ELF-1 (cell line): ENCODE measurements at regions not wholly inside any gene's neighbourhood (a gene's known extent, or its start where the extent isn't known, plus 50 kb on each side); places are given as distances from the start of the nearest gene placed in this dataset.
"Not testable (repeated sequence)": the region's sequence is repeated elsewhere in the genome, so short reads cannot be mapped to it uniquely, and the experiment has no call there.

Experiments used
- DNase-seq: peaks from one replicate; pipeline ENCODE4 v3.0.0-alpha.2; 2016; ENCODE audit warnings: low read depth, low spot score

DNA sequence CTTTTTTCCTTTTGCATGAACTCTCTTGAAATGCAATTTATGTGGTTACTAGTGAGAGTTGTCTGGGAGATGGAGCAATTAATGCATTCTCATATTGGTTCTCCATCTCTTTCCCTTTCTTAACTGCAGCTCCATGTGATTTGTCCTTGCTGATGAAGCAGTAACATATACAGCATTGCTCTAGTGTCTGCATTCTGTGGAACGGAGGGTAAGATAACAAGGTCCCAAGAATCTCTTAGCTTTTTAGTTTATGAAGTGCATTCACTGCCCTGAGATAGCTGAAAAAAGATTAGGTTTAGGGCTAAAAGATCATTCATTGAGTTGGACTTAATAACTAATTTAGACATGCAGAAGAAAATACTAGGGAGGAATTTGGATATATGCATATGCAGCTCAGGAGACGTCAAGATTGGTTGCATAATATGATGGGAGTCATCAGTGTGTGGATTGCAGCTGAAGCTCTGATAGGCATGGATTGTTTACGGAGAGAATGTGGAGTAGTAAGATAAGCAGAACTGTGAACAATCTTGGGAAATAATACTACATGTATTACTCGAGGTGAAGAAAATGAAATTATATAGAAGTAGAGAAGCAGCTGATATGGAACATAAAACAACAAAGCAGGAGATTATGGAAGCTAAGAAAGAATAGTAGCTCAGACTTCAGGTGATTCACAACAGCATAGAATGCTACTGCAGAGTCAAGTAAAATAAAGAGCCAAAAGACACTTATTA lies 404.7 kb downstream of the ARL4A start:
- DNase-seq, result no peak

DNA sequence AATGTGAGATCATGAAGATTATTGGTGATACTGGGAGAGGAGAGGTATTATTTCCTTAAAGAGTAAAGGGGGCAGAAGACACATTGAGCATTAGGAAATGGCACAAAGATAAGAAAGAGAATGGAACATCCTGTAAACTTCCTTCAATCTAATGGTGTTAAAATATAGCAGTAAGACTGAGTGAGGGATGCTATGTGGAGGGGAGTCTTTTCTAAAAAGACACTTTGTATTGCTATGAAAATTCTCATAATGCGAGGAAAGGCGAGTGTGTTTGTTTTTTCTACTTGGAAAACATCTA lies 405.2 kb downstream of the ARL4A start:
- no peak for DNase-seq

DNA sequence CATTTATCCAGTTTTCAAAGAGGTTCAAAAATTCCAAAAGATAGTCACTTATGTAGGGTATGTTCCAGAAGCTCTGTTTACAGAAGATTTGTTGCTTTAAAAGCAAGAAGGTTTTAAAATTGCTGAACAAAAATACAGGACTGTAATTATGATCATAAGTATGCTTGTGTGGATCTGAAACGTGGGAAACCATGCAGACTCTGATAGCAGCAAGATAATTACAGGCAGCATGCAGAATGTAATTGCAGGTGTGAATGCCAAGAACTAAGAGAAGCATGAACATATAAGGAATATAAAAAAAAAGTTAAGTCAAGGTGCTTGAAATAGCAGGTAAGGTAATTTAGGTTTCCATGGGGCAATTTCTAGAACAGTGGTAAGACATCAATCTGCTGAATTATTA lies 405.7 kb downstream of the ARL4A start:
- DNase-seq, result no peak

DNA sequence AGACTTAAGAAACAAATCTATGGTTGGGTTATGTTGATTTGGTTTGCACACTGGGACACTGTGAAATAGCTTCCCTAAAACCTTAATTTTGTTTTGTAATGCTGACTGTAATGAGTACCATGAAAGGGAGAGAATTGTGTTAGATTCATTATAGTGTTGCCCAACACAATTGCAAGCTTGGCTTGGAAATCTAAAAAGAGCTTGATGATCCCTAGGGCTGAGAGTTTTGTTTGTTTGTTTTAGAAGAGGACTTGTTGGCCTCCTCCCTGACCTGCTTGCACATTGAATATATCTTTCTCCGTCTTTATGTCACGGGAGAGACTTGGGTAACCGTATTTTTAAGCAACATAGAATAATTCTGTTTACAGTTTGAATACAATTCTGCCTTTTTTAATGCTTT lies 410.1 kb downstream of the ARL4A start:
- DNase-seq, result no peak

DNA sequence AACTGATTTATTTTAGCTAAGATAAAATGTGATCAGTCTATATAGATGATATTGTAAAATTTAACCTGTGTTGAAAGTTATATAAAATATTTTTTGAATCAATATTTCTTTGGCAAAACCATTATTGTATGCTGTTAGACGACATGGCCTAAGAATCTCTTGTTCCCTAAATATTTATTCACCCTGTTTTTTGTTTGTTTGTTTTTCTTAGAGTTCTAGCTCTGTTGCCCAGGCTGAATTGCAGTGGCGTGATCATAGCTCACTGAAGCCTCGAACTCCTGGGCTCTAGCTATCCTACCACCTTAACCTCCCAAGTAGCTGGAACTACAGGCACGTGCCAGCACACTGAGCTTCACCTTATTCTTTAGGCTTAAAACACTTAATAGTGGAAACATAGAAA lies 410.7 kb downstream of the ARL4A start:
- DNase-seq, result no peak

DNA sequence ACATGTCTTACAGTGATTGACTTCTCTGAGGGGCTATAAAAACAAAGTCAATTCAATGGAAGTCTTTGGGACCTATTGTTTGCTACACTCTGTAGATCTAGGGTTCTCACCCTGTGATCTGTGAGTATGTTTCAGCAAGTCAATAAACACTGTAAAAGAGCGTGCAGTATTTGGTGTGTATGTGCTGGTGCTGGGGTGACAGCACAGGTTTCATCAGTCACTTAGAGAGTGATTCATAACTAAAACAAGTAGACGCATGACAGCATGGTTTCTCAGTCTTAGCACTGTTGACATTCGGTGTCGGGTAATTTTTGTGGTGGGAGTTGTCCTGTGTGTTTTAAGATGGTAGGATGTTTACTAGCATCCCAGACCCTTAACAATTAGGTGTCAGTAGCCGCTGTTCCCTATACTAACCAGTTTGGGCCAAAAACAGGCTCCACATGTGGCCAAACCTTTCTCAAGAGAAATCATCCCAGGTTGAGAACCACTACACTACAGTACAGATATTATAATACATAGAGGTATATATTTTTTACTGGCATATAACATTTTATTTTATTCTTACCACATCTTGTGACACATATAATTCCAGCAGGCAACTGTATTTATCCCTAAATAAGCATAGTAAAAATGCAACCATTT lies 411.8 kb downstream of the ARL4A start:
- DNase-seq, result no peak

DNA sequence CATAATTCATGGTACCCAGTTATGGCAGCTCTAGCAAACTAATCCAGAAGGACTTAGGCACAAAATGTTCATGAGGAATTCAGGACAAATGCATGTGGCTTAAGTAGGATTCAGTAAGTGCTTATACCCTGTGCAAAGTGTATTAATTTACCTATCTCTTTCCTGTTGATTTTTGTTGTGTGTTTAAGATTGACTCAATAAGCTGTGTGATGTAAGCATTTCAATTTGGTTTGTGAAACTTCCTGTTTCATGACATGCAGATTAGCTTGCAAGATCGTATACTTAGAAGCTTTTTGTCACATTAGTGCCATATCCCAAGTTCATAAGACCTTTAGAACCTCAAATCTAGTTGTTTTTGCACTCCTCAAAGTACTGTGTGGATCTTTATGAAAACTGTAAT lies 416.7 kb downstream of the ARL4A start:
- DNase-seq, result no peak

DNA sequence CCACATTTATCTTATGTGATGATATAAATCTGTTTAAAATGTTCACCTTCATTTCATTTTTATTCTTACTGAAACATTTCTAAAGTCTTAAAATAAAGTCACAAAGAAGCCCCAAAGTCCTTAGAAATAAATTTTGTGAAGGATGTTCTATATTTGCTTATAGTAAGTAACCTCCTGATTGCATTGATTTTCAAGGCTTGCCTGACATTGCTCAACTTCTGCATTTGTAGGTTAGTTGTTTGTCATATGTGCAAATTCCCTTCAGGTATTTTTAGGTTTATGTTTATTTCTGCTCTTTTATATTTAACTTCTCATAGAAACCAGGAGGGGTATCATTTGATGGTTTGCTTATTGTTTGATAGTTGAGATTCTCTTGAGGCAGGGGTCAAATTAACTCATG lies 417.8 kb downstream of the ARL4A start:
- DNase-seq, result no peak

DNA sequence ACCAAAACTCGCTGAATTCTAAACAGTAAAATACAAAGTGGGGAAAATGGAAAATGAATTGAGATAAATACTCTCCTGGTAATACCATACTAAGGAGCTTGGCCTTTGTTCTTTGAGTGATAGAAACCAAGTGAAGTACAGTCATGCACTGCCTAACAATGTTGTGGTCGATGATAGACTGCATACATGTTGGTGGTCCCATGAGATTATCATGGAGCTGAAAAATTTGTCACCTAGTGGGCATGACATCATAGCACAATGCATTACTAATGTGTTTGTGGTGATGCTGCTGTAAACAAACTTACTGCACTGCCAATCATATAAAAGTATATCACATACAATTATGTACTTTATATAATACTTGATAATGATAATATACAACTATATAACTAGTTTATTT lies 419.1 kb downstream of the ARL4A start:
- no peak for DNase-seq

DNA sequence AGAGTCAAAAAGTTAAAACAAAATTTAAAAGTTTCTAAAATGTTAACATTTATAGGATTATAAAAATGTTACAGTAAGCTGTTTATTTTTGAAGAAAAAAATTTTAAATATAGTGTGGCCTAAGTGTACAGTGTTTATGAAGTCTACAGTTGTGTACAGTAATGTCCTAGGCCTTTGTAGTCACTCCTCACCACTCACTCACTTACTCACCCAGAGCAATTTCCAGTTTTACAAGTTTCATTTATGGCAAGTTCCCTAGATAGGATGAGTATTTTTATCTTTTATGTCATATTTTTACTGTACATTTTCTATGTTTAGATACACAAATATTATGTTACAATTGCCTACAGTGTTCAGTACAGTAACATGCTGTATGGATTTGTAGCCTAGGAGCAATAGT lies 419.9 kb downstream of the ARL4A start:
- DNase-seq, result no peak

DNA sequence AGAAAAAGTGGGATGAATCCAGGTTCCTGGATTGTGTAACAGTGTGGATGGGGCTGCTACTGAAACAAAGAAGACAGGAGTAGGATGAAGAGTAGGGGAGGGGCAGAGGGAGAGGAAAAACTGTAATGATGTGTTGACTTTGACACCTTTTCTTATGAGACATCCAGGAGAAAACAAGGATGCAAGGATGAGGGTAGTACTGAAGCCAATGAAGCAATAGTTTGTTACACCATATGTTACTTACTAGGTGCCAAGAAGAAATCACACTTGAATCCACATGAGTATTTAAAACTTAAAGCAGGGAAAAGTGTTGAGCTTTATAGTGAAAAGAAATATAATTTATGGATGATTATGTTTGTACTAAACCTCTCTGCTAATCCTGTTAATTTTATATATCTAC lies 420.6 kb downstream of the ARL4A start:
- no peak for DNase-seq

DNA sequence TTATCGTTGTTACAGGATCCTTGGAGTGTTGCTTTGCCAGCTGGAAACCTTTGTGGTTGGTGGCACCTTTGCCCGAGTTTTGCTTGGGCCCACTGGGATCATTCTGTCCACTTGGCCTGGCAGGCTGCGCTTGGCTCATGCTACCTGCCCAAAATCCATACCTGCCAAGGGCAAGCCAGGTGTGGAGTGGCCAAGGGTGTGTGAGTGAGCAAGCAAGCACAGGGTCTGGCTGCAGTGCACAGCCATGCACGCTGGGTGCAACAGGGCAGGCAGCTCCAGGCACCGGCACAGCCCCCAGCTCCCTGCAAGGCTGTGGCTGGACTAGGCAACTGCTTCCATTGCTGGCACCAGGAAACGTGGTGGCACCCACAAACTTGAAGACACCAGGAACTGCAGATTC lies 421.8 kb downstream of the ARL4A start:
- no peak for DNase-seq

DNA sequence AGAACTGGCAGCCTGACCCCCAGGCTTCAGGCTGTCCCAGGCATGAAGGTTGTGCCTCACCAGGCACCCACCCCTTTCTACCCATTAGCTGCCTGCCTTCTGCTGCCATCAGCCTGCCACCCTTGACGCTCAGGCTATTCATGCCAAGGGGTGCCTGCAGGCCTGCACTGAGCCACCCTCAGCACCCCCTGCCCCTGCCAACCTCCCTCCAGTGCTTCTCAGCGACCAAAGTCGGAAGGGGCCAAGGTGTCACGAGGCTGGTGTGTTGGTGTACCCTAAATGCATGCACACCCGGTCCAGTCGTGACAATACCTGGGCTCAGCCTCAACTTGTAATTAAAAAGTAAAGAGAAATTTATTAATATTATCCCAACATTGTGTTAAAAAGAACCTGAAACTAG lies 422.7 kb downstream of the ARL4A start:
- DNase-seq, result no peak

DNA sequence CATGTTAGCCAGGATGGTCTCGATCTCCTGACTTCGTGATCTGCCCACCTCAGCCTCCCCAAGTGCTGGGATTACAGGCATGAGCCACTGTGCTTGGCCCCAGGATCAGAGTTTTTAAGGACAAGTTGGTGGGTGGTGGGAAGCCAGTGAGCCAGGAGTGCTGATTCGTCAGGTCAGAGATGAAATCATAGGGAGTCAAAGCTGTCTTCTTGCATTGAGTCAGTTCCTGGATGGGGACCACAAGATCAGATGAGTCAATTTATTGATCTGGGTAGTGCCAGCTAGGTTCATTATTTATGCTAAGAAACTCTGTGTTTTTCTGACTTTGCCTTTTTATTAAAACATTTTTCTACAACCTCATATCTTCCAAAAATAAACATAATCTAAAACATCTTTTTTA lies 423.8 kb downstream of the ARL4A start:
- no peak for DNase-seq

DNA sequence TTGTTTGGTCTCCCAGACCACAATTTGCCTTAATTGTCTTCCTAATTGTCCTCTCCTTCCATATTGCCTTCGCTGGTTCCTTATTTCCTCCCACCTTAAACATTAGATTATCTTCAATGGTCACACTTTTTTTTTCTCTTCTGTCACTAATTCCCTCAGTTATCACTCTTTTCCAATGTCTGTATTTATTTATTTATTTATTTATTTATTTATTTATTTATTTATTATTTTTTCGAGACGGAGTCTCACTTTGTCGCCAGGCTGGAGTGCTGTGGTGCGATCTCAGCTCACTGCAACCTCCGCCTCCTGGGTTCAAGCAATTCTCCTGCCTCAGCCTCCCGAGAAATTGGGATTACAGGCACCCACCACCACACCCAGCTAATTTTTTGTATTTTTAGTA lies 426.8 kb downstream of the ARL4A start:
- DNase-seq, result not testable (repeated sequence)

DNA sequence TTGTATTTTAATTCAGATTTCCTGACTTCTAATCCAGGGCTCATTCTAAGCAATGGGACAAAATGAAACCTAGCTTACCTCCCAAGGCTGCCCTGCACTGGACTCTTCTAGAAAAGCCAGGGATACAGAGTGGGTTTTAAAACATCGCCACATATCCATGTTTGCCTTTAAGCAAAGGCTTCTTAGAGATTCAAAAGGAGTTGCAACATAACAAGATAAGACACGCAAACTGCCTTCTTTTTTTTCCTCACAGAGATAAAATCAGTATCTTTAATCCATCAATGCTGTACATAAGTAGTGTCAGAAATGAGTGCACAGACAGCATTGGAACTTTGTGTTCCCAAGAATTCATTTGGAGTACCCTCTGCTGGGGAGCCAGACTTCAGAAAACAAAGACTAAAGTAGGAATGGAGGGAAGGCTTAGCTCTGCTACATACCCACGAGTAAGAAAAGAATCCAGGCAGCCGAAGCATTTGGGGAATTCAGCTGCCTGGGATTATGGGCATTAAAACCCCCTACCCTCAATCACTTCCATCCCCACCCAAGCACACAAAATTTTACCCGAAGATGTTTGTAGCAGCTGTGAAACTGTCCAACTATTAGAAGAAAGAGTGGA lies 427.8 kb downstream of the ARL4A start:
- DNase-seq, result peak; percentile 45

DNA sequence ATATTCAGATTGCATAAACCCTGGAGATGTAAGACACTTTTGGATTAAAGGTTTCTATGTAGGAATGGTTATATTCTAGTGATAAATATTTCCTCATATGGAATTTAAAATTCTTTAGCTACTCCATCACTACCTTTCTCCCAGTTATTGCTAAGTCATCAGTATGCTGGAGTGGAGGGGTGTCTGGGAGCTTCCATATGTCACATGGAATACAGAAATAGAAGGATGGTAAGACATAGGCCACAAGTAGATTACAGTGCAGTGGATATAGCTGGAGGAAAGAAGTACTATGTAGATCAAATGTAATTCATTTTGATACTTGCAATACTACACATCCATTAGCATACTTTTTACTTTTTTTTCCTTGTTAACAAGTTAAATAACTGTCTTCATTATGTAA lies 428.4 kb downstream of the ARL4A start:
- DNase-seq, result no peak

DNA sequence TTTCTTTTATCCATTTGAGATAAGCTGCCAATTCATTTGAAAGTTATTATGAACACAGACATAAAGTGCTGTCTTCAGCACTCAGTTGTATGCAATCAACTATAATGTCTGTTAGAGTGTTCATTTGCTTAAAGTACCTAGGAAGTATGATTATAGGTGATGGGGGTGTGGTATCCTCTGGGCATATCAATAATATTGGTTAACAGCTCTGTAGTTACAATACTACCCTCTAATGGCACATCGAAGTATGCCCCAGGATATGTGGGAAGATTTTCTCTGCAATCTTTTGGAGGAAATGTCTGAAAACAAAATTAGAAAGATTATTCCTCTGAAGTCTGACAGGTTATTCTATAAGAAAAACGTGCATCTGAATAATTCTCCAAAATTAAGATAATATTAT lies 429.7 kb downstream of the ARL4A start:
- DNase-seq, result no peak

DNA sequence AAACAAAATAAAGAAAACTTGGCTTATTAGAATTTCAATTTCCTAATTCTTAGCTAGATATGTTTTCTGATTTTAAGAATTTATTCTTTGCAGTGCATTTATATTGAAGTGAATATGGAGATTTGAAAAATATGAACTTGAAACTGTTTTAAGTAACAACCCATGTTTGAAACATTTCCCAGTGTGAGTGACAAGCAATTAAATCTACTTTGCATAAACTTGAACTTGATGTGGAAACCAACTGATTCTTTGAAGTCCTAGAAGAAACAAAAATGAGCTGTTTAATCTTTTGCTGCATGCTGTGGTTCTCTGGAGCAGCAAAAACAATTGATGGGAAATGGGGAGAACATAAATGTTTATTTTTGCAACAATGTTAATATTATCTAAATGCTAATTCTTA lies 430.2 kb downstream of the ARL4A start:
- DNase-seq, result no peak

DNA sequence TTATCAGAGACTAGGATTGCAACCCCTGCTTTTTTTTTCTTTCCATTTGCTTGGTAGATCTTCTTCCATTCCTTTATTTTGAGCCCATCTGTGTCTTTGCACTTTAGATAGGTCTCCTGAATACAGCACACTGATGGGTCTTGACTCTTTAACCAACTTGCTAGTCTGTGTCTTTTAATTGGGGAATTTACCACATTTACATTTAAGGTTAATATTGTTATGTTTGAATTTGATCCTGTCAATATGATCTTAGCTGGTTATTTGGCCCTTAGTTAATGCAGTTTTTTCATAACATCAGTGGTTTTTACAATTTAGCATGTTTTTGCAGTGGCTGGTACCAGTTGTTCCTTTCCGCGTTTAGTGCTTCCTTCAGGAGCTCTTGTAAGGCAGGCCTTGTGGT lies 437.2 kb downstream of the ARL4A start:
- not testable (repeated sequence) for DNase-seq

DNA sequence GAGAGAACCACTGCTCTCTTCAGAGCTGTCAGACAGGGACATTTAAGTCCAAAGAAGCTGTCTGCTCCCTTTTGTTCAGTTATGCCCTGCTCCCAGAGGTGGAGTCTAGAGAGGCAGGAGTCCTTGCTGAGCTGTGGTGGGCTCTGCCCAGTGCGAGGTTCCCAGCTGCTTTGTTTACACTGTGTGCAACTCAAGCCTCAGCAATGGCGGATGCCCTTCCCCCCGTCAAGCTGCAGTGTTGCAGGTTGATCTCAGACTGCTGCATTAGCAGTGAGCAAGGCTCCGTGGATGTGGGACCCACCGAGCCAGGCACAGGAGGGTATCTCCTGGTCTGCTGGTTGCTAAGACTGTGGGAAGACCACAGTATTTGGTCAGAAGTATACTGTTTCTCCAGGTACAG lies 438.9 kb downstream of the ARL4A start:
- no peak for DNase-seq

DNA sequence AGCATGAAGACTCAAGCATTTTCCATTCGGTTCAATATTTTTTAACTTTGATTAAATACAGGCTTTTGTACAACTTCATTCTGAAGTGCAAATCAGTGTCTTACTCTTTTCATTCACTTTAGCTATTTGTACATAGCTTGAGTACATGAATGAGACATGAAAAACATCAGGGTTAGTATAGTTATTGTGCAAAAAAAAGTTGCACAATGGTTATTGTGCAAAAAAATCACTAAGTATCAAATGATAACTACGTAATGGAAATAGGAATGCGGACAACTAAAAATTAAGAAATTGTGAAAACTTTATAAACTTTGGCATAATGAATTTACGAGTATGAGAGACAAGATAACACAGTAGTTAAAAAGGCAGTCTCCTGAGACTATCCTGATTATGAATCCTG lies 442.9 kb downstream of the ARL4A start:
- no peak for DNase-seq

DNA sequence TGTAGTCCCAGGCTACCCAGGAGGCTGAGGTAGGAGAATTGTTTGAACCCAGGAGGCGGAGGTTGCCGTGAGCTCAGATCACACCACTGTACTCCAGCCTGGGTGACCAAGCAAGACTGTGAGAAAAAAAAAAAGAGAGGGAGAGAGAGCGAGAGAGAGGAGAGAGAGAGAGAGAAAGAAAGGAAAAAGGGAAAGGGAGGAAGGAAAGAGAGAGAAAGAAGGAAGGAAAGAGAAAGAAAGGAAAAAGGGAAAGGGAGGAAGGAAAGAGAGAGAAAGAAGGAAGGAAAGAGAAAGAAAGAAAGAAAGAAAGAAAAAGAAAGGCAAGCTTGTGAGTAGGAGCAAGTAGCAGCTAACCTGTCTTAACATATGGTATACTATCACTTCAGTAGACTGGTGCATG lies 443.5 kb downstream of the ARL4A start:
- not testable (repeated sequence) for DNase-seq

DNA sequence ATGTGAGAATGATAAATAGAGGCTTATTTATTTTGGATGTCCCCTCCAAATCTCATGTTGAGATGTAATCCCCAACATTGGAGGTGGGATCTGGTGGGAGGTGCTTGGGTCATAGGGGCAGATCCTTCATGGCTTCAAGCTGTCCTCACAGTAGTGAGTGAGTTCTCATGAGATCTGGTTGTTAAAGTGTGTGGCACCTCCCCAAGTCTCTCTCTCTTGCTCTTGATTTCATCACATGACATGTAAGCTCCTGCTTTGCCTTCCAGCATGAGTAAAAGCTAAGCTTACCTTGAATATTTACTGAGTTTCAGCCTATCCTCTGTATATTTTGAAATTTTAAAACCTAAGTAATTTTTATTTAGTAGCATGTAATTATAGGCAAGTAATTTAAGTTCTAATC lies 444.9 kb downstream of the ARL4A start:
- DNase-seq, result no peak
